Fibroblast of peridontal ligament (primary cell): ENCODE measurements at regions not wholly inside any gene's neighbourhood (a gene's known extent, or its start where the extent isn't known, plus 50 kb on each side); places are given as distances from the start of the nearest gene placed in this dataset.

Experiments used
- DNase-seq: peaks from one replicate; pipeline ENCODE4 v3.0.0-alpha.2; 2010; ENCODE audit errors: extremely low read depth

GRCh38 chr14:73782623-73783022 lies 68.4 kb upstream of the PNMA1 start:
- DNase-seq = no peak

- no peak for DNase-seq
Observed at GRCh38 chr14:73780896-73781295, 66.7 kb upstream of the PNMA1 start.

GRCh38 chr14:73780391-73780790 lies 66.2 kb upstream of the PNMA1 start:
- no peak for DNase-seq

DNA sequence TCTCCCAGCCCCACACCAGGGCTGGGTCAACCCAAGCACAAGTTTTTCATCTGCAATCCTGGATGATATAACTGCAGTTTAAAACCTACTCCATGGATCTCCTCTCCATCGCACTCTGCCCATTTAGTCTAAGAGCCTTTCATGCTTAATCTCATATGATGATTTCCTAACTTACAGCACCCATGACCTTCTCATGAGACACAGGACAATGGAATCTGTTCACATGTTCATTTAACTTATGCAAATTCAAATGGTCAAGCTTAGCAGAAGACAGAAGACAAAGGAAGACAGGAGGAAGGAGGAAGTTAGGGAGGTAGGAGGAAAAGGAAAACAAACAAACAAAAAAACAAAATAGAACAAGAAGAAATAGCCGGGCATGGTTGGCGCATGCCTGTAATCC lies 64.6 kb upstream of the PNMA1 start:
- no peak for DNase-seq

GRCh38 chr14:73777420-73777819 lies 63.2 kb upstream of the PNMA1 start:
- DNase-seq = no peak

GRCh38 chr14:73776194-73776537 lies 62.0 kb upstream of the PNMA1 start:
- DNase-seq = no peak

GRCh38 chr14:73775339-73776193 lies 61.4 kb upstream of the PNMA1 start:
- no peak for DNase-seq

- DNase-seq = no peak
Observed at GRCh38 chr14:73774671-73775070, 60.5 kb upstream of the PNMA1 start.

DNA sequence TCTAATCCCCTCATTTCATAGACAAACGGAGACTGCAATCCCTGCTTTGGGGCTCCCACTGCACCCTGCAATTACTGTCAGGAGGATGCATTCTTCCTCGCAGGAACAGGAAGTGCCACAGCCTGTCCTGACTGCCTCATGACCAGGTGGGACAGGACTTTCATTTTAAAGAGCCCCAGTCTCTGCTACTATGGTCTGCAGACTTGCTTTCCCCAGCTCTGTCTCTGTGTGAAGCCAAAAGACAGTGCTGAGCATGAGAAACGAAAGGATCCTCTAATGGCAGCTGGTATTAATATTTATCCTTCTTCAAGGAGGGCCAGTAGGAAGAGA lies 60.0 kb upstream of the PNMA1 start:
- no peak for DNase-seq

DNA sequence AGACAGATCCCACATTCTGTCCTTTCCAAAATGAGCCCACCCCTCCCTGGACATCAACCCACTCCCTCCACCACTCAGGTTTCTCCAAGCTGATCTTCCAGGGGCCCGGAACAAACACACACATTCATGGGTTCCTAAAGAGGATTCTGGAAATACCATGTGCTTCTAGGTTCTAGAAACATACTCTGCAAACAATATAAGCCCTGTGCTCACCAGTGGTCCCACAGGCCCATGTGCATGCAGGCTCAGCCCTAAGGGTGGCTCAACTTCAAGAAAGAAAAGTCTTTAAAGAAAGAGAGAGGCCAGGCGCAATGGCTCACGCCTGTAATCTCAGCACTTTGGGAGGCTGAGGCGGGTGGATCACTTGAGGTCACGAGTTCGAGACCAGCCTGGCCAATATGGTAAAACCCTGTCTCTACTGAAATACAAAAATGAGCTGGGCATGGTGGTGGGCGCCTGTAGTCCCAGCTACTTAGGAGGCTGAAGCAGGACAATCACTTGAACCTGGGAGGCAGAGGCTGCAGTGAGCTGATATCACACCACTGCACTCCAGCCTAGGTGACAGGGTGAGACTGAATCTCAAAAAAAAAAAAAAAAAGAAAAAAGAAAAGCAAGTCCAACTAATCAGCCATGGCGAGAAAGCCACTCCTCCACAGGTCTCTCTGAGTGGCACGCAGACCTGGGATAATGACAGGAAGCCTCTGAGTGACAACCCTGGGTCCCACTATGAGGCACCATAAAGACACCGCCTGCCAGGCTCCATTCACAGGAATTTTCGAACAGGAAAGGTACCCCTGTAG lies 59.5 kb upstream of the PNMA1 start:
- DNase-seq = no peak

GRCh38 chr14:73771848-73772638 lies 57.9 kb upstream of the PNMA1 start:
- no peak for DNase-seq

DNA sequence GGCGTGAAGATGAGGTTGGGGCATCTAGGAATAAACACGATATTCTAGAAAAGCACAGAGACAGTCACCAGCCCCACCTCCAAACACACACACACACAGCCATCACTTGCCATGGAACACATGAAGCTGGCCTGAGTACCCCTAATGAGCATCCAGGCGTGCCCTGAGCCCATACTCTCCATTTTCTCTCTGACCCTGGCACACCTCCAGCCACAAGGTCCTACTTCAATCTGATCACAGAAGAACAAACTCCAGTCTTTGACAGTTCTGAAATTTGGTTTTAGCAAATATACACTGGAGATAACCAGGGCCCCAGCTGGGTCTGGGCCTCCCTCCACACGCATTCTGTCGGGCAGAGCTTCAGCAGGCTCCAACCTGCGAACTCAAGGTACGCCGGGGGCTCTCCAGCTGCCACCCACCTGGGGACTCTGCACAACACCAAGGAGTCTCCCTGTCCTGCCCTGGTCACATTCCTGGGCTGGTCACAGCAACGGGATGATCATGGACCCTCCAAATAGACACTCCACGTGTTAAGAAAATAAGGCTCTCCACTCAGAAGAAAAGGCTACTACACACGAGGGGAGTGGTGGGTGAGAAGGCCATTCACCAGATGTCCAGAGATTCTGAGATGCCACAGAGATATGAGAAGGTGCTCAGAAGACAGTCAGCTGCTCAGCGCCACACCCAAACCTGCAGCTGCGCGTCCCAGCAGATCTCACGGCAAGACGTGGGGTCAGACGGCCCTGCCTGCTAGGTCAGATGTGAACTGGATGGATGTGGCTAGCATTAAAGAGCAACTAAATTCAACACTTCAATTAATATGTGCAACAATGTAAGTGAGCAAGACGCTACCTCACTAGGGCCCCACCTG lies 57.0 kb upstream of the PNMA1 start:
- DNase-seq = no peak

GRCh38 chr14:73768107-73768506 lies 53.9 kb upstream of the PNMA1 start:
- no peak for DNase-seq

DNA sequence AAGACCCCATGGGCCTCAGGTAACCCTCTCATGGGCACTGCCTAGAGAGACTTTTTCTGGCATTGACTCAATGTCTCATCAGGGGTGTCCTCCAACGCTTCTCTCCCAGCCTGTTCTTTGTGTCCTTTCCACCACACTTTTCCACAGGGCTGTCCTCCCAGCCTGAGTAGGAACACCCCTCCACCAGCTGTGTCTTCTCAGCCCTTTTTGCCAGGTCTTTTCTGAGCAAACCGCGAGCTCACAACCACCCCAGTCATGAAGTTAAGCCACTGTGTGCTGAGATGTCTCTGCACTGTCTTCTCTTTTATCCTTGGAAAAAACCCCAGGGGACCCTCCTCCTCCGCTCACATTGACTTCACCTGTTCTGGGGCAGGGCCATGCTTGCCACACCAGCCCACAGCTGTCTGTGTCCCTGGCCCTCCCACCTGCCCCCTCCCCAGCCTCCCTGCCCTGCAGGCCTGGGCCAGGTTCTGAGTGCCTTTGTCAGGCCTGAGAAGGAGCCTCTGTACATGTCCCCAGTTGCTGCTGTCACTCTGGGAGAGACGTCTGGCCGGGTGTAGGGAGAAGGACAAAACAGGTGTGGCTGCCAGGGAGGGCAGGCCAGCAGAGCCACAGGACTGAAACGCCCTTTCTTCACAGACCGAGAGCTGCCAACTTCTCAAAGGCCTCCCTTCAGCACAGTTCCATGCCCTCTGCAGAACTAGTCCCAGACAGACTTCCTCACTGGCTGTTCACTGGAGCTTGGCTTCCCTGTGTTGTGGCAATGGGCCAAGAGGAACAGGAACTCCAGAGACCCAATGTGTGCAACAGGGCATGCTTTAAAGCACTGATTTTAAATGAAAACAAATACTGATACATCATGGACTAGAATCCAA lies 50.5 kb upstream of the PNMA1 start:
- no peak for DNase-seq
